Endothelial cell of umbilical vein (primary cell): ENCODE measurements at regions not wholly inside any gene's neighbourhood (a gene's known extent, or its start where the extent isn't known, plus 50 kb on each side); places are given as distances from the start of the nearest gene placed in this dataset.

Source experiments
- CTCF ChIP-seq, 2 donors: IDR thresholded peaks; 1 replicate in 1 of 2; 2 replicates in 1 of 2; pipeline ENCODE4 v1.5.1; 2011; ENCODE audit warnings: low read length in 2 of 2, mild to moderate bottlenecking in 2 of 2, moderate library complexity in 2 of 2, control low read depth in 1 of 2, inconsistent platforms in 1 of 2, low read depth in 1 of 2; ENCODE audit not compliant: insufficient read depth in 1 of 2; ENCODE audit errors: extremely low read depth in 1 of 2
- GATA2 ChIP-seq: IDR thresholded peaks from 2 replicates; pipeline ENCODE4 v1.7.0; 2011; ENCODE audit warnings: low read depth, mild to moderate bottlenecking, moderate library complexity, mixed read lengths, low read length; ENCODE audit not compliant: insufficient read length, insufficient read depth

GRCh38 chr3:176149567-176149966 is 1047.7 kb downstream of the TBL1XR1 start:
- TF ChIP-seq CTCF (IDR thresholded peaks at IDR 0.05; ENCODE audit: extremely low read depth in 1 of 2, insufficient read depth in 1 of 2, low read depth in 1 of 2, low read length in 2 of 2) (no peak), GATA2 (no peak)
